Dedifferentiated amniotic fluid mesenchymal stem cell (primary cell): ENCODE measurements at regions not wholly inside any gene's neighbourhood (a gene's known extent, or its start where the extent isn't known, plus 50 kb on each side); places are given as distances from the start of the nearest gene placed in this dataset.
"Not testable (repeated sequence)": the region's sequence is repeated elsewhere in the genome, so short reads cannot be mapped to it uniquely, and the experiment has no call there.

ENCODE experiments used
- DNase-seq: peaks from one replicate; pipeline ENCODE4 v3.0.0-alpha.2; 2016; ENCODE audit errors: extremely low spot score

DNA sequence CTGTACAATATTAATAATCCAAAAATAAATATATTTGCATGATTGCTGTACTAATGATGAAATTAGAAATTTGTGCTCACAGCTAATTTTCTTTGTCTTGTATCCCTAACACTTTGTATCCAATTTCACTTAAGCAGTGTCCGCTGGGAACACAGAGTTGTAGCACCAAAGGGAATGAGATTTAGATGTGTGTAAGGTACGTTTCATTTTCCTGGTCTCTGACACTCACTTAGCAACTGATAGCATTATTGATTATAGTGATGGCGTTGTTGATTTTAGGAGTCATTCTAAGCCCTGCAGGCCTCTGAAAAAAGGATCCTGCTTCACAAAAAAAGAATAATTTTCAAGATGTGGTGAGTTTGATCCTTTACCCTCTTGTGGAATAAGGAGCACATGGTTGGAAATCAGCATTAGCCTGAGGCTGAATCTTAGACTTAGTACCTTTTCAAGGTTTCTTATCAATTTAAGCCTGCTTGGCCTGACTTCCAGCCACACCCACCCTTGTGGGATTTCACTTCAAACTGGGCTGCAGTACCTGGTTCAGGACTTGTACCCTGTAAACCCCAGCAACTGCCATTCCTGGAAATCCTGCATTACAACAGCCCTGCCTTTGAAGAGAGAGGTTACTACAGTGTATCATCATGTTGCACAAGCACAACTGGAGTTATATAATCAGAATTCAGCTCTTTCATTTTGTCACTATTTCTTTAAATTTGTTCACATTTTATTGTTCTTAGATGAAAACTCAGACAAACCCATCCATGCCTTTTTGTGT, 116.2 kb downstream of the RND3 start:
- DNase-seq: no peak

DNA sequence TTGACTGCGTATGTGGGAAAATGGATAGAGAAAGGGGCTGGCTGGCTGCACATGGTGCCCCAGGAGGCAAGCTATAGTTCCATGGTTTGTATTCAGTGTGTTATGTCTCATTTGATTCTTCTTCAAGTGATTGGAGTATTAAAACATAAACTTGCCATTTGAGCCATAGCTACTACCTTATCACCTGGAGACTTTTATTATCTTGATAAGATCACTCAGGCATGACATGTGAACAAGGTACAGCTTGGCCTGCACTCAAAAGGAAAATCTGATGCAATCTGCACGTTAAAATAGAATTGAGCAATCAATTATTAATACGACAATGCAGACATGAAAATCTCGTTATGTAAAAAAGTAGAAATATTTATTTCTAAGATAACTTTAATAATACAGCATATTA, 116.9 kb downstream of the RND3 start:
- no peak for DNase-seq

DNA sequence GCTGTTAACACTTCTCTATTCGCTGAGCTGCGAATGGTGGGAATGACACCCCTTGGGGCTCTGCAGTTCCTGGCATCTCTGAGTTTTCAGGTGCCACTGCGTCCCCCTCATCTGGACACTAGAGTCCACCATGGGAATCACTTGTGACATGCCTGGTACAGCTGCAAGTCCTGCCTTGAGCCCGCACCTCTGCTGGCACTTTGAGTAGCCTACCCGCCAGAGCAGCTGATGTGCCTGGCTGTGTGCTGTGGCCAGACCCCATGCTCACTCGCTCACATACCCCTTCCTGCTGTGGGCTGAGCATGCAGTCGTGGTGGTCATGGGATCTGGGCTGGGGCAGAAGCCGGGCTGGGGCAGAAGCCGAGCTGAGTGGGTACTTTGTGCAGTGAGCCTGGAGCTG, 117.6 kb downstream of the RND3 start:
- no peak for DNase-seq

DNA sequence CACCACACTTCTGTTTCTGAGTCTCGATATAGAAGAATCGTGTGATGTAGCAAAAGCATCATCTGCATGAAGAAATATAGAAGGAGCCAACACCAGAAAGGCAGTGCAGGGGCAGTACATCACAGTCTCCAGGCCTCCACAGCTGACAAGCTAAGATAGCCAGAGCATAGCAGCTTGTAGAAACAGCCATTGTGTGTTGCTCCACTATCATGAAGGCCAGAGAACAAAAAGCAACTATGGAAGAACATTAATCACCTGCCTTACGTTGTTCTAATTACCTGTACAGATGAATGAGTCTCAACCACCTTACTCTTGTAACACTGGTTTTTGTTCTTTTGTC, 129.0 kb downstream of the RND3 start:
- DNase-seq: no peak

DNA sequence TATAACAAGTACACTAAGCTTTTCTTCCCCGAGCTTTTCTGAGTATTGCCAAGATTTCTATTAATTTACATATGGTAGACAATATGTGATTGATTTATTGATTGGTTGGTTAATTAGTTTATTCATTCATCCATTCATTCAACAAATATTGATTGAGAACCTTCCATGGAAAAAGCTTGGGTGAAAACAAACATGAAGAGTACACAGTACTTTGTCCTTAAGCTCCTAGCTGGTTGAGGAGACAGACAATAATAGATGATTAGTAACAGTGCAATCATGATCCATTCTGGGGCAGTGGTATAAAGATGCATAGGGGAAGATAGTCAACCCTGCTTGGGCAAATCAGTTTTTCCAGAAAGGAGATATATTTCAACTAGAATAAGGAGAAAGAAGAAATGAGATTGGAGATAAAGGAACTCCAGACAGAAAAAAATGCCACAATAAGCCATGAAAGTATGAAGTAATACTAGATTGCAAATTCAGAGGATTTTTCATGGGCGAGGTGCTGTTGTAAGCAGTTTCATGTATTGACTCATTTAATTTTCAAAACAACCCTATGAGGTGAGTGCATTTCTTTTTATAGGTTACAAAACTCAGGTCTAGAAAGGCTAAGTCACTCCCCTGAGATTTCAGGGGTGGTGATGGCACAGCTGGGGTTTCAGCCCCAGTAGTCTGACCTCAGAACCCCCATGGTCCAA, 129.5 kb downstream of the RND3 start:
- peak; percentile 40 for DNase-seq

DNA sequence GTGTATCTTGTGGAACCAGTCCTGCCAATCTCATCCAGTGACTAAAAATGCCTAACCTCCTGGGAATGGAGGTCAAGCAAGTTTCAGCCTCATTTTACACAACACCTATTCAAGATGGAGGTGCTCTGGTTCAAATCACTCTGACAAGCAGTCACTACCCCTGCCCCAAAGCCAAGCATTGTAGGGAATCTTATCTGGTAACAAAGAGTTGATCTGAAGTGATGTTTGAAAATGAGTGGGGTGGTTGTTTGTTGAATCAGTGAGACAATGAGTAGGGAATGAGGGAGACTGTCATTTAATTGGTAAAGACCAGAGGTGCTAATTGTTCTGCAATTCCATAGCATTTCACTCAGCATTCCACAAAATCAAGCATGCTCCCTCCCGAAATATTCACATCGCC, 132.0 kb downstream of the RND3 start:
- no peak for DNase-seq

DNA sequence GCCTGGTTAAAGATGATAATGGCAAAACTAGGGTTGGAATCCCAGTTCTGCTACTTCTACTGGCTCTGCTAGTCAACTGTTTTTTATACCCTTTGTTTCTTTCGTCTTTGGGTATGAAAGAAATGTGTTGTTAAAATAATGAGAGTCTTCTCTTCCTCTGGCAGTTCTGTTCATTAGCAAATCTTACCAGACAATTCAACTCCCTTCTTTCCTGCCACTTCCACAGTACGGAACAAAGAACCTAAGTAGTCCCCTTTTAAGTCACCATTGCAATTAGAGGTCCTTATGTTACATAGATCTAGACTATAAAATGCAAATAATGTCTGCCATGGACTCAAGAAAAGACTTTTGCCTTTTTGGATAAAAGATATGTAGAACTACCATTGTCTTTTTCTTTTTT, 134.1 kb downstream of the RND3 start:
- DNase-seq: no peak

DNA sequence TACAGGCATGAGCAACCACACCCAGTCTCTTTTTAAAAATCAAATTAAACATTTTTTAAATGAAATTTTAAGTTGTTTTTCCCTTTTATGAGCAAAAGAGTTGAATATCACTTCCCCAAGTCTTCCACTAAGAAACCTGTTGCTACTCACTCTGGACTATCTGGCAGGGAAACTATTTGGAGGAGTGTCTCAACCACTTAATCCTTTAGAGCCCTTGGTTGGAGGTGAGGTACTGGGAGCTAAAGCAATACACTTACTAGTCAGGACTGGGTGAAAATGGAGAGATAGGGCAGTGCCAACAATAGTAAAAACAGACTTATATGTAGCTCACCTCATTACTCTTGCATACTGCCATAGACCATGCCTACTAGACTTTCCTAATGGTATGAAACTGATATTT, 135.5 kb downstream of the RND3 start:
- DNase-seq: no peak

DNA sequence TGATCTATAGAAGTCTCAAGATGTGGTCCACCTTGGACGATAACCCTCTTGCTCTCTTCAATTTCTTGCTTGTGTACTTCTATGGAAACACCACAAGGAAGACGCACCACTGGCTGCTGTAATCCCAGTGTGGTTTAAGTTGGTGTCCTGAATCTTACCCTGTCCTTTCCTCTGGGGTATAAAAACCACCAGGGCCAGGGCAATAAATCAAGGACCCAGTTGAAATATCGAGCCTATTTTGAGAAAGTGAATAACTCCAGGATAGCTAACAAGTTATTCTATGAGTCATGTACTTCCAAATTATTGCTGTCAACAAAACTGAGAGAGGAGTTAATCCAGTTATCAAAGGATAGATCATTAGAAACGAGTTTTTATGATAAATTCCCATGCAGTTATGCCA, 137.0 kb downstream of the RND3 start:
- no peak for DNase-seq

DNA sequence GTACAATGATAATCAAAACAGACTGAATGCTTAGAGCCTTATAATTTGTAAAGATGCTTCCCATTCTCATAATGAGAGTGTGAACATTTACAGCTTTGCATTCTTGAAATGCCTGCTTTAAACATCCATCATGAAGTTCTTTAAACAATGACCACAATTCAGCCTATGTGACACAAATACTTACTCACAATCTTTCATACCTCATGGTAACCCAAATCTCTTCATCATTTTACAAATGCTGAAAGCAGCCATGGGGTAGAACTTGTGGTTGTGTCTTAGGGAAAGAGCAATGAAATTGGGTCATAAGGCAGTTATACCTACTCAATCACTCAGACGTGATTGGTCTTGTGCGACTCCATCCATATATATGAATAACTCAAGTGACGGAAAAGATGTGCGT, 140.7 kb downstream of the RND3 start:
- DNase-seq: no peak

DNA sequence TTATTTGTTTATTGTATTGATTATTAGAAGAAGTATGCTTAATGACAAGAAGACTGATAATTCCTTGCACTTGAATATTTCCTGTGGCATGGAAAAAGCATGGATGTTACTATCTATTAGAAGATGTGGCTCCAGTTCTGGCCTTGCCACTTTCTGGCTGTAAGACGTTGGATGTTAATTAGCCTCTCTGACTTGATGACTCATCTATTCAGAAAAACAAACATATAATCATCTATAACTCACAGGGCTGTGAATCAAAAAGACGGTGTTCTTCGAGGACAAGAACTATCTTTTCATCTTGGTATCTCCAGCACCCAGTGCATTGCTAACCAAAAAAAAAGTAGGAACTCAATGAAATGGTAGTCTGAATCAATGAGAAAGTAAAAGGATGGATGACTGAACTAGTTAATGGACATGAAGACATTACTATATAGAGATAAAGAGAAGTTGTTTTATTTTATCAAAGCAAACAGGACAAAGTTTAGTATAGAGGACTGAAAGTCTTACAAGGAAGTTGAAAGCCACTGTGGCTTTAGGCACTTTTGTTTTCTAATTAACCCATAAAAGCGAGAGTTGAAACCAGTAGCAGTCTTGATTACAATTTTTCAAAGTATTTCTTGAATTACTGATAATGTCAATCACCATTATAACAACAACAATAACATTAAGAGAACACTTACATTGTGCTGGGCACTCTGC, 145.3 kb downstream of the RND3 start:
- no peak for DNase-seq

DNA sequence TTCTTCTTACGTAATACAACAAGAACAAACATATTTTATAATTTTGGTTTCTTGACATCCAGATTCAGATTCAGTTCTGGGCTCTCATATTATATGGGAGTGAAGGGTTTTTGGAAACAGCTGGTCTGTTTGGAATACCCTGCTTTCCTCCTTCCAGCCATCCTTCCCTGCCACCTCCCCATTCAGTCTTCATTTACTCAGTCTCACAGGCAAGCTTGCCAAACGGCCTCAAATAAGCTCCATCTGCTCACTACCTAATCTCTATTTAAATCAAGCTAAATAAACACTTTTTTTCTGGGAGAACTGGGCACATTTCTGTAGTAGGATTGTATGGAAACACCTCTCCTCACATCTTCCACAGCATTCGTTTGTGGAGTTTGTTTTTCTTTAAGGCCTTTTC, 147.5 kb downstream of the RND3 start:
- peak; percentile 36 for DNase-seq

DNA sequence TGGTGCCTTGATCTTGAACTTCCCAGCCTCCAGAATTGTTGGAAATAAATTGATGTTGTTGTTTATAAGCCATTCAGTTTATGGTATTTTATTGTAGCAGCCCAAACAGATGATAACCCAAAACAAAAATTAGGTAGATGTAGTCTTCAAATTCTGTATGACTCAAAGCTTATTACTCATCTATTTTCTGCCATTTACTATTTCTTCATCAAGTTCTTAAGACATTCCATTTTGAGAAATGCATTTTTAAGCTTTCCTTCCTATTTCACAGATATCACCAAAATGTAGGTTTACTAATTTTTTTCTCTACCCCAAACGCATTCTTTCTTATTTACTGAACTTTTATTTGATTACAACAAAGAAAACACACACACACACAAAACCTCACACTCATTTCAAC, 148.2 kb downstream of the RND3 start:
- no peak for DNase-seq

DNA sequence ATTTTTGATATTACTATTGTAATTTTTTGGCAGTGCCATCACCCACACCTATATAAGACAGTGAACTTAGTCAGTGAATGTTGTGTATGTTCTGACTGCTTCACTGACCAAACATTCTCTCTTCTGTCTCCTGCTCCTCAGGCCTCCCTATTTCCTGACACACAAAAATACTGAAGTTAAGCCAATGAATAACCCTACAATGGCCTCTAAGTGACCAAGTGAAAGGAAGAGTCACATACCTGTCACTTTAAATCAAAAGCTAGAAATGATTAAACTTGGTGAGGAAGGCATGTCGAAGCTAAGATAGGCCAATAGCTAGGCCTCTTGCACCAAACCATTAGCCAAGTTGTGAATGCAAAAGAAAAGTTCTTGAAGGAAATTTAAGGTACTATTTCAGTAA, 151.9 kb downstream of the RND3 start:
- no peak for DNase-seq

DNA sequence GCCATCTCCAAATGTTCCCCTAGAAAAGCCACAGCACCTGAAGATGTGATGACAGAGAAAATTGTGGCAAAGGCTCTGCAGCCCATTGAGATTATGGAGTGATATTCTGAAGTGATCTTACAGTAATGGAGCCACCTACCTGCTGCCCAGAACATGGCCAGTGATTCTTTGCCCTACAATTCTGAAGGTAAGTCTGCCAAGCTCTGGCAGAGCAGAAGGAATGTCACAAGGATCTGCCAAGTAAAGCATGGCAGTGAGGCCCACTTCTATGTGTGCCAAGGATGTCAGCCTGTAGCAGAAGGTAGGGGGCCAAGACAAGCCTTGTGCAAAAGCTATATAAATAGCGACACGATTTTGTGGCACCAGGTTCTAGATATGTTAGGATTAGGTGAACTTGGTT, 155.1 kb downstream of the RND3 start:
- no peak for DNase-seq

DNA sequence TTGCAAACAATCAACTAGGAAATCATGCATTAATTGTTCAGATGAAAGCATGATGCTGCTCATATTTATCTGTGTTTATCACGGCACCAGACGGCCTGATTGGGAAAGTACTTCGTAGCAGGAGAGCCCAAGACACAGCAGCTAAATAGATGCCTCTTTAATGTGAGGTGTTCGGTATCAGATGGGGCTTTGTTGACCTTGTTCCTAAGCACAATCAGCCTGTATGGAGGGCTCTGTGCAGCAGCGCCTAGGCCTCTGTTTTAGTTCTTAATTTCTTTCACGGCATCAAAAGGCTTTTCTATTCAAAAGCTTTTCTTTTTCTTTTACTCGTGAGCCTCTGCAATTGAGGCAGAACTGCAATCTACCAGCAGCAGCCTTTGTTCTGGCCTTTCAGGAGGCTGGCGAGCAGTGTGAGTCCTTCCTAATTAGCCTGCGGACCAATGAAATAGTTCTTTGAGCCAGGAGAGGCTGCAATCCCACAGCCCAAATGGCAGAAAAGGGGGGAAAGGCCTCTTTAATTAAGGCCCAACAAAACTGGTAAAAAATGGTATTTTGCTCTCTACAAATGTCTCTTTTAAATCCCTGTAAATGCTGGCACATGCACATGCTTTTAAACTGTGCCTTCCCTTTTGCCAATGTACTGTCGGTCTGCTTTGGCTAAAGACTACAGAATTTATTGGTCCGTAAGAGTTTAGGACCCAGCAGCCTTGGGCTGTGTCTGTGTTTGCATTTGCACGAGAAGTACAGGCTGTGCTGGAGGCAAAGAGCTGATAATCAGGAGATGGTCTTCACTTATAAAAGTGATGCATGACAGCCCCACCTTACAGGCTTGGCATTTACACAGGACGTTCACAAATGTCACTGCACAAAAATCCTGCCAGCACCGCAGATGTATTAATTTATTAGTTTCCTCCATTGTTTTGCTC, 159.6 kb downstream of the RND3 start:
- no peak for DNase-seq

DNA sequence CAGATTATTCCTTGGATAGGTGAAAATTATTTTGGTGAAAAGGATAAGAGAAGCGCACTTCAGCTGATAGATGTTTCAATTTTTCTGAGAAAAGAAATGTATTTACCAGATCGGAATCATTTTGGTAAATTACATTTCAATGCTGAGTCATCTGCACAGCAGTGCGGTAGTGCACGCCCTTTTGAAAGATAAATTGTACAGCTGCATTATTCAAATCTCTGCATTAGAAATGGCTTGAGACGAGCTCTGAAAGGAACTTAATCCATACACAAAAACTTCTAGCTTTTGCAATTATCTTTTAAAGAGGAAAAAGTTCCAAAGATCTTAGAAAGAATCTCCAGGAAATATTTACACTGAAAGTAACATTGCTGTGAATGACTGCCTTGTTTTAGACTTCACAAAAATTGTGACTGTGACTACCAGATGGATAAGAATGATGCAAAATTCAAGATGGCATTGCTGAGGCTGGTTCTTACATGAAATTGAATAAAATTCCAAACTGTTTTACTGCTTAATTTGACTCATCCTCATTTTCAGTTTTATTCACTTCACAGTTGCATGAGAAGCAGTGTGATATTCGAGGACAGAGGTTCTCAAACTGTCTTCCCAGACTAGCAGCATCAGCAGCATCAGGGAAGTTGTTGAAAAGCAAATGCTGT, 161.7 kb downstream of the RND3 start:
- no peak for DNase-seq

DNA sequence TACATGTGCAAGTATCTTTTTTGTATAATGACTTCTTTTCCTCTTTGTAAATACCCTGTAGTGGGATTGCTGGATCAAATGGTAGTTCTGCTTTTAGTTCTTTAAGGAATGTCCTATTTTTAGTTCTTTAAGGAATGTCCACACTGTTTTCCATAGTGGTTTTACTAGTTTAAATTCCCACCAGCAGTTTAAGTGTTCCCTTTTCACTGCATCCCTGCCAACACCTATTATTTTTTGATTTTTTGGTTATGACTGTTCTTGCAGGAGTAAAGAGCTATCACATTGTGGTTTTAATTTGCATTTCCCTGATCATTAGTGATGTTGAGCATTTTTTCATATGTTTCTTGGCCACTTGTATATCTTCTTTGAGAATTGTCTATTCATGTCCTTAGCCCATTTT, 164.4 kb downstream of the RND3 start:
- not testable (repeated sequence) for DNase-seq

DNA sequence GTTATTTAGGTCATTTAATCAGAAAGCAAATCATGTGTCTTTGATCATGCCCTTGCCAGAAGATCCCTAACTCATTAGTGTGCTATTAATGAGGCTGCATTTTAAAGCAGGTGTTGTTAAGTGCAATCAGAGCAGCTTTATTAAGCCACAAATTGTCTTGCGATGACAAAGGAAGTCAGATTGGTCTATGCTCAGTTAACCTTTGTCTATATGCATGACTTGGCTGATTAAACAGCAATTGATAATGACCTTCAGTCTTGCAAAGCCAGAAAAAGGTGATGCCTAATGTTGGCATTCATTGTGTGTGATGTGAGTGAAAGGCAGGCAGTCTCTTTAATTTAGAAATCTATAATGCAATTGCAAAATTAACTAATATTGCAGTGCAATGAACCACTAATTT, 166.9 kb downstream of the RND3 start:
- no peak for DNase-seq

DNA sequence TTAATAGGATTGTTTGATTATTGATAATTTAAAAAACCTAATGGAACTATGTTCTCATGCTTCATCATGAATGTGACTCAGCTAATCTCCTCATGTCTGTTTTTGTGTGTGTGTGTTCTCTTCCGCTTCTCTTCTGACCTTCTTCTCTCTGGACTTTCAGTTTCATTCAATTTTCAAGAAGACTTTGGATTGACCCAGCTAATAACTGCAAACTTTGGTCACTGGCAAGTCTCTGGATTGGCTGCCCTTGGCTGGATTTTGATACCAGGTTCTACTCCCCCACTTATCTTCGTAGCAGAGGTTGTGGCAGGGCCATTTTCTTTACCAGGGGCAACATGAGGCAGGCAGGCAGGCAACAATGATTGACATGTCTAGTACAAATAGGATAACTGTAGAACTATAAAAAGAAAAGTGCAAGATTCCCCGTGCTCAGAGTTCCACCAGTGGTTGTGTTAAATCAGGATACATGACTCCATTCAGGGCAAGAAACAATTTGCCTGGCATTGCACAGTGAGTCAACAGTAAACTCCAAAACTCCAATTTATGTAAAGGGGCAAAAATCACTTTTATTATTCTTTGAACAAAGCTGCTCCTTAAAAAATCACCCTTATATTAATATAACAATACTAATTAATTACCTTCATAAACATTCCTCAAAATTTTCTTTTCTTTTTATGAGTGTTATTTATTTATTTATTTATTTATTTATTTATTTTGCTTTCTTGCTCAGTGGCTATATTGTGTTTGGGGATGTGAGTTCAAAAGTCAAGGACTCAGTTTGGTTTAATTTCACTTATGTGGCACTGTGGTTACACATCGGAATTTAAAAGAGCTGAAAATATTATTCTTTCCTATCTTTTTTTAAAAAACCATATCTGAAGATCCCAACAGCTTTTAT, 167.6 kb downstream of the RND3 start:
- DNase-seq: no peak

DNA sequence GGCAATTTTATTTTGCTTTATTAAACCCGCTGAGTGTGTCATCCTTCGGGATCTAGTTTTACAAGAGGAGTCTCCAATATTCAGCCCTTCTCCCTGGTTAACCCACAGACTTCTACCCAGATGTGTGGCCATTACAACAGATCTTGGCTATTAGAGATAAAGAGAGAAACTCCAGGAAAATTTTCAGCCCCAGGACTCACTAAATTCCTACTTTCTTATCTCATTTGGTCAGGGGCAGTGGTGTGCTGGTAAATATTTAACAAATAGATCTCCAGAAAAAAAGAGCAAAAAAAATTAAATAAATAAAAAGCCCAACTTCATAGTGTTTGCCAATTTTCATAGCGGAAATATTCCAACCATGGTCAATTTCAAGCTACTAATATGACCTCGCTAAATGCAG, 168.4 kb downstream of the RND3 start:
- DNase-seq: no peak
